Tibial artery (tissue), 4 donors: ENCODE measurements at regions not wholly inside any gene's neighbourhood (a gene's known extent, or its start where the extent isn't known, plus 50 kb on each side); places are given as distances from the start of the nearest gene placed in this dataset.

ENCODE experiments used
- DNase-seq, 2 donors: peaks; one replicate each; pipeline ENCODE4 v3.0.0-alpha.2; 2019
- H3K27ac ChIP-seq, 2 donors: fragments of 200-600 bp; sonication (generic) in 1 of 2; 1 replicate in 1 of 2; 2 replicates in 1 of 2; pipeline ENCODE4 v1.5.1; 2018 to 2019; ENCODE audit warnings: mild to moderate bottlenecking in 1 of 2
- H3K27me3 ChIP-seq, 2 donors: fragments of 200-600 bp; sonication (generic) in 1 of 2; one replicate each; pipeline versions ENCODE4 v1.5.1 to v1.6.0; 2016 to 2019
- H3K36me3 ChIP-seq, 3 donors: fragments of 200-600 bp; sonication (generic) in 2 of 3; one replicate each; pipeline ENCODE4 v1.5.1; 2016 to 2019; ENCODE audit warnings: mild to moderate bottlenecking in 2 of 3
- H3K4me1 ChIP-seq, 4 donors: fragments of 200-600 bp; sonication (generic) in 2 of 4; 1 replicate in 3 of 4; 2 replicates in 1 of 4; pipeline ENCODE4 v1.5.1; 2016 to 2019
- H3K4me3 ChIP-seq, 2 donors: fragments of 200-600 bp; sonication (generic) in 1 of 2; 1 replicate in 1 of 2; 2 replicates in 1 of 2; pipeline ENCODE4 v1.5.1; 2018 to 2019; ENCODE audit warnings: mild to moderate bottlenecking in 2 of 2
- H3K9me3 ChIP-seq, 3 donors: fragments of 200-600 bp; sonication (generic) in 1 of 3; one replicate each; pipeline ENCODE4 v1.5.1; 2016 to 2019
- intact Hi-C: fragments of 100-400 bp; cut with DNase I; formaldehyde crosslinking; loops from one replicate; pipeline ENCODE4 v1.15.0; 2023; ENCODE audit warnings: low total_unique reads
- TF ChIP-seq, protein P1 (sequence below), 2 experiments: fragments of 200-600 bp in 1 of 2; fragments of 450-650 bp in 1 of 2; IDR thresholded peaks; one replicate each; pipeline ENCODE4 v1.5.1; 2017 to 2019; ENCODE audit warnings: antibody characterized with exemption in 2 of 2, mild to moderate bottlenecking in 1 of 2, moderate library complexity in 1 of 2

DNA sequence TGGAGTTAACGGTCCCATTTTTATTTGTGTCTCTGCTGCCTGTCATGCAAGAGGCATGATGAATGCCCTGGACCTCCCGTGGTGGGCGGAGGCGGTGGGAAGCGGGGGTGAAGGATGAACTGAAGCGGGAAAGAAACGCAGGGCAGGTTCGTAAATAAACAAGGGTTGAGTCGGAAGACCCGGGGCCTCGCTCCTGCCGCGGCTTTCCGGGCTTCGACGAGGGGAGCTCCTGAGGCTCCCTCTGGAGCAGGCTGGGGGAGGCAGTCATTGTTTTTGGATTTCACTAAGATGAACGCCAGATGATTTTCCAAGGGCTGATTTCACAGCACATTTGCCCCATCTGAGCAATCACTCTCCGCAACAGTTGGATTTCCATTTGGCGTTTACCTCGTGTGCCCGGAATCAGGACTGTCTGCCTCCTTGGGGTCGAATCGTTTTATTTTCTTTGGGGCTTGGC is 130.2 kb downstream of the SLC38A6 start:
- peaks cover 0 to 18% (median 10%) of the 10 kb centered on the region in 4 donors for H3K4me1 ChIP-seq
- intact Hi-C loops = no loop called here
- DNase-seq = no peak
- H3K36me3 ChIP-seq = no peaks in the 10 kb centered on the region
- no peaks in the 10 kb centered on the region for H3K9me3 ChIP-seq
- H3K4me3 ChIP-seq = peak overlapping the region; percentile 11 to 30
- H3K27me3 ChIP-seq = no peaks in the 10 kb centered on the region
- H3K27ac ChIP-seq = peak overlapping the region; percentile 34 to 71
- TF ChIP-seq, protein P1, sequence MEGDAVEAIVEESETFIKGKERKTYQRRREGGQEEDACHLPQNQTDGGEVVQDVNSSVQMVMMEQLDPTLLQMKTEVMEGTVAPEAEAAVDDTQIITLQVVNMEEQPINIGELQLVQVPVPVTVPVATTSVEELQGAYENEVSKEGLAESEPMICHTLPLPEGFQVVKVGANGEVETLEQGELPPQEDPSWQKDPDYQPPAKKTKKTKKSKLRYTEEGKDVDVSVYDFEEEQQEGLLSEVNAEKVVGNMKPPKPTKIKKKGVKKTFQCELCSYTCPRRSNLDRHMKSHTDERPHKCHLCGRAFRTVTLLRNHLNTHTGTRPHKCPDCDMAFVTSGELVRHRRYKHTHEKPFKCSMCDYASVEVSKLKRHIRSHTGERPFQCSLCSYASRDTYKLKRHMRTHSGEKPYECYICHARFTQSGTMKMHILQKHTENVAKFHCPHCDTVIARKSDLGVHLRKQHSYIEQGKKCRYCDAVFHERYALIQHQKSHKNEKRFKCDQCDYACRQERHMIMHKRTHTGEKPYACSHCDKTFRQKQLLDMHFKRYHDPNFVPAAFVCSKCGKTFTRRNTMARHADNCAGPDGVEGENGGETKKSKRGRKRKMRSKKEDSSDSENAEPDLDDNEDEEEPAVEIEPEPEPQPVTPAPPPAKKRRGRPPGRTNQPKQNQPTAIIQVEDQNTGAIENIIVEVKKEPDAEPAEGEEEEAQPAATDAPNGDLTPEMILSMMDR (IDR thresholded peaks at IDR 0.05) = no peak

DNA sequence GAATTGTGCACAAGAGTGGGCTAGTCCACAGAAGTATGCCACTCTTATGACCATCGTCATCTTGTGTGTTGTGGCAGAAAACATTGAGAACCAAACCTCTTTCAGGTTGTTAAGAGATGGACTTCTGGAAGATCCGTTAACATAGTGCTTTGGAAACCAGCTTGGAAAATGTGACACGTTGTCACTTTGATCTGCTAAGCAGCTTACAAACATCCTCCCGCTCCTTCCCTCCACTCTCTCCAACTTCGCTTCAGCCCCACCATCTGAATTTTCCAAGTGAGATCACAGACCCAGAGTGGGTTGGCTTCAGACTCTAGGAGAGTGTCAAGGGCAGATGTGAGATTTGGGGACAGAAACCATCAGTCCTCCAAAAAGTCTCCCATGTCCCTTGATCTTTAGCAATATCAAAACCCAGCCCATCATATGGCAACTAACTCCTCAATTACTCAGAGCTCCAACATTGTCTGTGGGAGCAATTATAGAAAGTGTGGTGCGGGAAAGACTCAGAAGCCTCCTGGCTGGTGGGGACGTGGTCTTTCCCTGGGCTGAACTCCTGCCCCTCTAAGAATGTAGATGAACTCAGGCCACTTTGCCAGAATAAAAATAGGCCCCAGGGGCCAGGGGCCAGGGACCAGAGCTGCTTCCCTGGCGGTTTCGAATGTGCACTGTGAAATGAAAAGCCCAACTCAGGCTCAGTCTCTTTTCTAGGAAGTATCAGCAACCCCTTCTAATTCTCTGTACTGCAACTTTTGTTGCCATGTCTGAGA is 129.5 kb downstream of the SLC38A6 start:
- H3K36me3 ChIP-seq = no peaks in the 10 kb centered on the region
- H3K4me1 ChIP-seq = peaks cover 0 to 18% (median 10%) of the 10 kb centered on the region in 4 donors
- TF ChIP-seq, protein P1 (IDR thresholded peaks at IDR 0.05) = no peak
- H3K27ac ChIP-seq = peak overlapping the region; percentile 34 to 71
- intact Hi-C loops = no loop called here
- H3K27me3 ChIP-seq = no peaks in the 10 kb centered on the region
- no peak for DNase-seq
- no peaks in the 10 kb centered on the region for H3K9me3 ChIP-seq
- peak overlapping the region in 1 of 2 donors; percentile 30 for H3K4me3 ChIP-seq

DNA sequence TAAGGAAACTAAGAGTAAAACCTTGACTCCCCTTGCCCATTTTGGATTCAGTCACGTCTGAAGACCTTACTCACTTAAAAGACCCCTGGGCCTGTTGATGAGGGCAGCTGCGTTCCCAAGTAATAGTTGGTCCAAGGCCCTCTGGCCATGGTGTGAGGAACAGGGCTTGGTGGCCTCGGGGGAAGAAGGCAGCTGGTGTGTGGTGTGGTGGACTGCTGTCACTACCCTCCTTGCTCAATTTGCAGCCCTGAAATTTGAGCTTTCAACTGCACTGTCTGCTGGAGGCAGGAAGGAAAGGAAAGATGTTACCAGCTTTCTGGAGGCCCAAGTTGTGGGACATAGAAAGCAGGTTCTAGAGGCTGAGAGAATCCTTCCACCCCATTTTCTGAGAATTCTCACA is 128.2 kb downstream of the SLC38A6 start:
- no peak overlapping the region for H3K27ac ChIP-seq
- no peaks in the 10 kb centered on the region for H3K36me3 ChIP-seq
- H3K9me3 ChIP-seq = no peaks in the 10 kb centered on the region
- TF ChIP-seq, protein P1 (IDR thresholded peaks at IDR 0.05) = no peak
- no peaks in the 10 kb centered on the region for H3K27me3 ChIP-seq
- DNase-seq = no peak
- peaks cover 0 to 22% (median 15%) of the 10 kb centered on the region in 4 donors for H3K4me1 ChIP-seq
- H3K4me3 ChIP-seq = no peak overlapping the region
- intact Hi-C loops = no loop called here

DNA sequence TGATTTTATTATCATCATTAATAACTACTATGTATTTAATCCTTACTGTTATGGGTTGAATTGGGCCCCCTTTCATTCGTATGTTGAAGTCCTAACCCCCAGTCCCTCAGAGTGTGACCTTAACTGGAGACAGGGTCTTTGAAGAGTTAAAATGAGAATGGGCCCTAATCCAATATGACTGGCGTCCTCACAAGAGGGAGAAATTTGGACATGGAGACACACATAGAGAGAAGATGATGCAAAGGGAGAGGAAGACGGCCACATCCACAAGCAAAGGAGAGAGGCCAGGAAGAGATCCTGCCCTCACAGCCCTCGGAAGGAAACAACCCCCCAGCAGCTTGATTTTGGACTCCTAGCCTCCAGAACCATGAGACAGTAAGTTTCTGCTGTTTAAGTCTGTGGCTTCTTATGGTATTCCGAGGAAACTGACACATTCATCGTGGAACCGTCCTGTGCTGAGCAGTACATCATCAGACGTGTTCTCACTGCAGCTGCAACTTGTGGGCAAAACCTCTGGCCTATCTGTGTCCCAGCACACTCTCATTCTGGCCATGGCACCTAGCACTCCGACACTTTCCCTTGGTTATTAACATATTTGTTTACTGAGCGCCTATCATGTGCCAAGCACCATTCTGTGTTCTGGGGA is 127.6 kb downstream of the SLC38A6 start:
- Histone ChIP-seq H3K4me3 (no peak overlapping the region), H3K27me3 (no peaks in the 10 kb centered on the region), H3K36me3 (no peaks in the 10 kb centered on the region), H3K27ac (peak overlapping the region in 1 of 2 donors; percentile 4), H3K4me1 (peaks cover 0 to 28% (median 22%) of the 10 kb centered on the region in 4 donors), H3K9me3 (no peaks in the 10 kb centered on the region)
- DNase-seq = no peak
- intact Hi-C loops = no loop called here
- TF ChIP-seq, protein P1 (IDR thresholded peaks at IDR 0.05) = no peak

DNA sequence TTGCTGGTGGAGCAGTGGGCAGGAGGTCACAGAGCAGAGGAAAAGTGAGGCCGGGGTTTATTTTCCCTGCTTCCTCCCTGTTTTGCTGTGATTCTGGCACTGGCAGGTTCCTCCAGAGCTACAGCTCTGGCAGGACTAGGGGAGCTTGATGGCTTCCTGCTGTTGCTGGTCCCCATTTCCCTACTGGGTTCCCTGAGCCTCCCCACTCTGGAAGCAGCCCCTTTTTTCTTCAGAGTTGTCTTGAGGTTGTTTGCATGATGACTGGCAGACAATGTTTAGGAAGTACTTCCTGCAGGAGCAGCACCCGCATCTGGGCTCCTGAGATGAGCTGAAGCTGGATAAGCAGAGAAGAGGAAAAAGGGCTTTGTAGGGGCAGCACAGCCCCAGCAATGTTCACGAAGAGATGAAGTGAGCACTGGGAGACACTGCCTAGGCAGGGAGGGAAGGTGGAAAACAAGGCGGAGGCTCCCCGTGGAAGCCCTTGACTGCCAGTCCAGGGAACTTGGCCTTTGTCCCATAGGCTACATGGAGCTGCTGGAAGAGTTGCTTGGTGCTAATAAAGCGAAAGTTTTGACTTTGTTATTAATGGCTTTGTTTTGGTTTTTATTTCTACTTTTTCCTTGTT is 126.9 kb downstream of the SLC38A6 start:
- H3K9me3 ChIP-seq = no peaks in the 10 kb centered on the region
- intact Hi-C loops = no loop called here
- peak overlapping the region in 1 of 2 donors; percentile 4 for H3K27ac ChIP-seq
- no peaks in the 10 kb centered on the region for H3K27me3 ChIP-seq
- no peak for DNase-seq
- no peaks in the 10 kb centered on the region for H3K36me3 ChIP-seq
- TF ChIP-seq, protein P1 (IDR thresholded peaks at IDR 0.05) = no peak
- no peak overlapping the region for H3K4me3 ChIP-seq
- peaks cover 5 to 35% (median 28%) of the 10 kb centered on the region in 4 donors for H3K4me1 ChIP-seq
